OCI-LY3 (cell line): ENCODE measurements at regions not wholly inside any gene's neighbourhood (a gene's known extent, or its start where the extent isn't known, plus 50 kb on each side); places are given as distances from the start of the nearest gene placed in this dataset.

Experiments used
- CTCF ChIP-seq: fragments of 200-600, 300-600 bp; sonication (generic); IDR thresholded peaks from 2 replicates; pipeline ENCODE4 v1.5.1; 2014; ENCODE audit warnings: antibody characterized with exemption, low read length, low read depth
- EZH2phosphoT487 ChIP-seq: fragments of 200-600 bp; shearing (Covaris generic); IDR thresholded peaks from 2 replicates; pipeline ENCODE4 v1.6.1; 2018; ENCODE audit warnings: antibody characterized with exemption, mixed run types, low read depth

- TF ChIP-seq CTCF (no peak), EZH2phosphoT487 (no peak)
These were observed 1569.4 kb upstream of the PRR20A start for GRCh38 chr13:55571237-55571867.
